GM18907 (cell line): ENCODE measurements at regions not wholly inside any gene's neighbourhood (a gene's known extent, or its start where the extent isn't known, plus 50 kb on each side); places are given as distances from the start of the nearest gene placed in this dataset.
"Not testable (repeated sequence)": the region's sequence is repeated elsewhere in the genome, so short reads cannot be mapped to it uniquely, and the experiment has no call there.

Experiments used
- ATAC-seq: cut with Tn5 transposase; IDR thresholded peaks from one replicate; pipeline ENCODE4 v1.9.1; 2021; ENCODE audit warnings: mild to moderate bottlenecking, moderate library complexity; ENCODE audit not compliant: unreplicated experiment

- peak; percentile 75 for ATAC-seq
Measured at GRCh38 chr3:153889905-153890334, 231.3 kb upstream of the ARHGEF26 start.

GRCh38 chr3:153892126-153892525, 229.1 kb upstream of the ARHGEF26 start:
- ATAC-seq = no peak

DNA sequence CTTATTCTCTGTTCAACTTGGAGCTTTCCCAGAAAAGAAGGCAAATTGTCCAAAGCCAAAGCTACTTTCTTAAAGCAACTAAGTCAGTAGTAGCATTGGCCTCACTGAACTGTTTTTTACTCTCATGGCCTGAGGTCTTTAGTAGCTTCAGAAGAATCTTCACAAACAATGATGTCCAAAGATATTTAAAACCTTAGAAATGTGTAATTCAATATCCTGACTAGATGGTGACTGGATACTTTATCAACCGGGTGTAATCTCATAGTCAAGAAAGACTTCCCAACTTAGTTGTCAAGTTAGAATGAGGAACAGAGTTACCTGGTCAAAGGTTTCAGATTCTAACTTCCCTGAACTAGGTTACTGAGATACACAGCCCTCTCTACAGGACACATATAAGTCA, 226.3 kb upstream of the ARHGEF26 start:
- no peak for ATAC-seq

- no peak for ATAC-seq
Measured at GRCh38 chr3:153896197-153896596, 225.0 kb upstream of the ARHGEF26 start.

DNA sequence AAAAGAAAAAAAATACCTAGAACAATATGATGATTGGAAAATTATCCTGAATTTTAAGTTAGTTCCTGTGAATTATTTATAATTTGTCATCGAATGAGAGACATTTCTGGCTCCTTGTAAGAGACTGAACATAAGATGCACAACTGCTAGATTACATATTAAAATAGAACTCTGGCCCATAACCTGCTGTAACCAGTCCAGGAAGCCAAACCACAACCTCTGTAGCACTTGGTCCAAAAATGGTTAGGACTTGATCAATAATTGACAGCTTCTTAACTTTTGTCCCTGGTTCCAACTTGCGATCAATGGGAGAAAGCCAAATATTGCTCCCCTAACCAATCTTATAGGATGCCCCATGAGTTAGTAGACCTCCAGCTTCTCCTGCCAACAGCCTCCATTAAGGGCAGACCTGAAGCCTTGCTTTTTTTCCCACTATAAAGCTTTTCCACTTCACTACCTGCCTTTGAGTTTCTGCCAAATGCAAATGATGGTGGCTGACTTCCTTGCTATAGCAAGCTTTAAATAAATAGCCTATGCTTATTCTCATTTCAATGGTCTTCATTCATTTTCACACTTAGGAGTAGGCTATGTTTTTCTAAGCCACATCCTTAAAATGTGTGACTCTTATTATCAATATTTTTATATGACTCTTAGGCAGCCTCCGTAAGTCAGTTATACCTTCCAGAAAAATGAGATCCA, 224.0 kb upstream of the ARHGEF26 start:
- peak; percentile 93 for ATAC-seq

DNA sequence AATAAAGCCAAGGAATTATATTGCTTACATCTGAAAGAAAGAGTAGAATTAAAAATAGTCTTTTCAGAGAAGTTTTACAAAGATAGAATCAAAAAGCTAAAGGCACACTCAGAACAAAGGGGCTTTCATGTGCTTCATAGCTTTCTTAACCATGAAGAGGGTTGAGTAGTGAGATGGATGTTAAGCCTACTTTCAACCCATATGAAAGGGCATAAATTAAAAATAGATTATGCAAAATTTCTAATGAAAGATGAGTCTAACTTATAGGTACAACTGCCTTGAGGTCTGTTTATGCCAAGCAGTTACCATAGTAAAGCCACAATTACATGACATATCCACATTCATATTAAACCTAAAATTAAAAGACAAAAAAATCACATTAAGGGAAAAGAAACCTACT, 223.3 kb upstream of the ARHGEF26 start:
- peak; percentile 83 for ATAC-seq

- ATAC-seq = no peak
Measured at GRCh38 chr3:153901152-153901551, 220.0 kb upstream of the ARHGEF26 start.

GRCh38 chr3:153901991-153902390, 219.2 kb upstream of the ARHGEF26 start:
- no peak for ATAC-seq

- ATAC-seq = peak; percentile 79
Measured at GRCh38 chr3:153903430-153903829, 217.8 kb upstream of the ARHGEF26 start.

DNA sequence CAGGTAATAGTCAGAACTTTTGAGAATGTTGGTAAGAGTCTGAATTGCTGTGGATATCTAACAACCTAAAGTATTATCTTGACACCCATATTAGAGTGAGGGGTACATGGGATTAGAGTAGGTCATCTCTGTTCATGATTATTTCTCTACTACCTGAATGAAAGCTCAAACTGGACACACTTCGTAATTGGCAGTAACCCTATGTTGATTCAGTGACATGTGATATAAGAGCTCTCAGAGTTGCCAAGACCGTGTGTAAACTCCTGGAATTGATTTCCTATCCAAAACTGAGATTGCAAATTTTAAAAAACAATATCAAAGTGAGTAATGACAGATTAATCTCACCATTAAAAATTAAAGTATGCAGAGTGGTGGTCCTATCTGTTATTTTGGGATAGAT, 214.8 kb upstream of the ARHGEF26 start:
- ATAC-seq = no peak

DNA sequence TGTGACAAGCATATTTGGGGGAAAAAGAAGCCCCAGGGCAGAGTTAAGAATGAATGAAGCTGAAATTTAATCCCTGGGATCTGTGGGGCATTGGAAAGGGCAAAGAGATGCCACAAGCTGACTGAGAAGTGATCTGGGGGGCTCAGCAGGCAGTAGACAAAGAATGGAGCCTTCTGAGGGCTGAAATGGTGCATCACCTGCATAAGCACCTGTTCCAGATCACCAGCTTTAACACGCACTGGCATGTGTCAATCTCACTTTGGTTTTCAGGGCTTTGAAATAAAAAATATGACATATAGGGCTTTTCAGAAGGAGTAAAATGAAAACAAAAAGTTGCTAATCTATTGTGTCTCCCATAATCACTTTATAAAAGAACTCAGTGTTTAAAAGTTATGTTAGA, 210.8 kb upstream of the ARHGEF26 start:
- ATAC-seq = peak; percentile 63

DNA sequence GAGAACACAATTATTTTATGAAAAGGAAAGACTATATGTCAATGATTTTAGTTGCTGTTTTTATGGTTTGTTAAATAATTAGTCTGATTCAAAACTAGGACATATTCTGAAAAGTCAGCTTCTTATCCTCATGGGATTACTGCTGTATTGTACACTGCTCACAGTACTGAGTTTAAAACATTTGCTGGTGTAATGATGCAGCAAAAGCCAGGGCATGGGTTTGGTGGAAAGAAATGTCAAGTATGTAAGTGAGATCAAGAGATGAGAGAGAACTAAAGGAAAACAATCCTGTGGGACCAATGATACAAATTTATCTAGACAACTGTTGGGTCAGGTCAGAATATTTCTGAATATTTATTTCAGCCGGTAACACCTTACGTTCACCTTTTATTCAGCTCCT, 210.1 kb upstream of the ARHGEF26 start:
- ATAC-seq = no peak

DNA sequence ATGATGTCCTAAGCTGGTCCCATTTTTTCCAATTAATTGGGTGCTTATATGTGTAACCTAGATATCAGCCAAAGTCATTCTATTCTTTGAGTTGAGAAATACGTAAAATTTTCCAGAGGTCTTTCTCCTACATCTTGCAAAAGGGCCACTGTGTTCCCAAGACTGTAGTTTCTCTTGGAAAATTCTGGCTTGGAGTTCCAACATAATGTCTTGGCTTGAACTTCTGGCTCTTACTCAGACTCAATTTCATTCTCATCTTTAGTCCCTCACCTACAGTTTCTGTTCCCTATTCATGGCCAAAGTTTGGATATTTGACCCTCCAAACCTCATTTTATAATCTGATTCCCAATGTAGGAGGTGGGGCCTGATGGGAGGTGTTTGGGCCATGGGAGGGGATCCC, 201.4 kb upstream of the ARHGEF26 start:
- ATAC-seq = no peak

GRCh38 chr3:153921826-153922225, 199.4 kb upstream of the ARHGEF26 start:
- ATAC-seq = no peak

GRCh38 chr3:153925841-153926514, 195.2 kb upstream of the ARHGEF26 start:
- no peak for ATAC-seq

DNA sequence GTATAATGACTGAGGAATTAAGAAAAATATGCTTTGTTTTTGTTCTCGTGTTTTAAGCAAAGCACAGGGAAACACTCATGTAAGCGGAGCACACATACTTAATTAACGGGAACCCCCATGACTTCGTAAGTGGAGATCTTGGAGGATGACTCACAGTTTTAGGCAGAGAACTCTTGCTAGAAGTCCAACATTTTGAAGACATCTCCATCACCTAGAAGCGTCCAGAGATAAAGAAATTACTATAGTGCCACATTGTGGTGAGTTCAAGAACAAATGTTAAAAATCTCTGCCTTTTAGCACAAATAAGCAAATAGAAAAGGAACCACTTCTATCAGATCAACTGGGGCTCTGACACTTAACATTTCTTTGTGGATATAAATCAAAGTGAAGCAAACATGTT, 194.1 kb upstream of the ARHGEF26 start:
- ATAC-seq = peak; percentile 88

GRCh38 chr3:153928851-153929250, 192.3 kb upstream of the ARHGEF26 start:
- ATAC-seq = no peak

GRCh38 chr3:153933481-153933880, 187.7 kb upstream of the ARHGEF26 start:
- not testable (repeated sequence) for ATAC-seq

GRCh38 chr3:153944084-153944483, 177.1 kb upstream of the ARHGEF26 start:
- no peak for ATAC-seq

- ATAC-seq = no peak
Measured at GRCh38 chr3:153951276-153951675, 169.9 kb upstream of the ARHGEF26 start.

GRCh38 chr3:153952091-153952490, 169.1 kb upstream of the ARHGEF26 start:
- ATAC-seq = no peak

- ATAC-seq = no peak
Measured at GRCh38 chr3:153956613-153957012, 164.6 kb upstream of the ARHGEF26 start.

DNA sequence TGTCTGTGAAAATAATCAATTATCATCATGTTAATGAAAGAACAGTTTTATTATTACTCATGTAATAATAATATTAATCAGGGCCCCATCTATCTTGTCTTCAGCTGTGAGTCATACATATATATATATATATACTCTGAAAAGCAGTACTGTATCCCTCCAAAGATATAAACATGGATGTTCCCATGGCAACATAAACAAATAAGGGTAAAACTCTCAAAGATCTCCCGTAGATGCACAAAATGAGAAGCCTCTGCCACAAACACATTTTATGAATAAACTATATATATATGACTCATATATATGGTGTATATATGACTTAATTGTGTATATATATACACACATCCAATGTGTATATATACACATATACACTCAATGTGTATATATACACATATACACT, 163.8 kb upstream of the ARHGEF26 start:
- no peak for ATAC-seq
